ENCODE measurements at regions not wholly inside any gene's neighbourhood (a gene's known extent, or its start where the extent isn't known, plus 50 kb on each side); places are given as distances from the start of the nearest gene placed in this dataset.

- H3K9ac ChIP-seq (ENCODE audit: low read length), result no peak overlapping the region
- H3K27me3 Mint-ChIP-seq (ENCODE audit: low read depth, unreplicated experiment), result no peaks in the 10 kb centered on the region
Measured at GRCh38 chr4:60663769-60664168, 536.4 kb upstream of the ADGRL3 start.

GRCh38 chr4:60682901-60683300, 517.2 kb upstream of the ADGRL3 start:
- Mint-ChIP-seq H3K4me1 (ENCODE audit: low read depth, unreplicated experiment) (peaks cover 16% of the 10 kb centered on the region), H3K27me3 (ENCODE audit: low read depth, unreplicated experiment) (no peaks in the 10 kb centered on the region), H3K9me3 (ENCODE audit: unreplicated experiment) (no peaks in the 10 kb centered on the region), H3K27ac (ENCODE audit: unreplicated experiment) (peak overlapping the region; percentile 95), H3K36me3 (ENCODE audit: low read depth, unreplicated experiment) (no peaks in the 10 kb centered on the region), H3K4me3 (ENCODE audit: unreplicated experiment) (no peak overlapping the region)
- Histone ChIP-seq H4K20me1 (ENCODE audit: insufficient read depth, low read length) (no peaks in the 10 kb centered on the region), H3K4me3 (ENCODE audit: insufficient read depth, low read depth, low read length) (peak overlapping the region; percentile 37), H3K79me2 (ENCODE audit: insufficient read depth, low read length) (no peaks in the 10 kb centered on the region), H3K4me1 (ENCODE audit: insufficient read depth, low read length) (peaks cover 13% of the 10 kb centered on the region), H3K27ac (ENCODE audit: low read depth, low read length) (peak overlapping the region; percentile 100), H3K4me2 (ENCODE audit: low read length) (peak overlapping the region; percentile 80), H3K27me3 (ENCODE audit: insufficient read depth, low read length) (no peaks in the 10 kb centered on the region), H3K9me3 (ENCODE audit: insufficient read depth, low read depth, low read length) (no peaks in the 10 kb centered on the region), H2AFZ (ENCODE audit: low read depth, low read length) (no peak overlapping the region), H3K36me3 (ENCODE audit: insufficient read depth, low read length) (no peaks in the 10 kb centered on the region), H3K9ac (ENCODE audit: low read length) (peak overlapping the region; percentile 86)
- TF ChIP-seq EZH2 (IDR thresholded peaks at IDR 0.05; ENCODE audit: insufficient read depth, low read length), result no peak
- TF ChIP-seq, protein P1, sequence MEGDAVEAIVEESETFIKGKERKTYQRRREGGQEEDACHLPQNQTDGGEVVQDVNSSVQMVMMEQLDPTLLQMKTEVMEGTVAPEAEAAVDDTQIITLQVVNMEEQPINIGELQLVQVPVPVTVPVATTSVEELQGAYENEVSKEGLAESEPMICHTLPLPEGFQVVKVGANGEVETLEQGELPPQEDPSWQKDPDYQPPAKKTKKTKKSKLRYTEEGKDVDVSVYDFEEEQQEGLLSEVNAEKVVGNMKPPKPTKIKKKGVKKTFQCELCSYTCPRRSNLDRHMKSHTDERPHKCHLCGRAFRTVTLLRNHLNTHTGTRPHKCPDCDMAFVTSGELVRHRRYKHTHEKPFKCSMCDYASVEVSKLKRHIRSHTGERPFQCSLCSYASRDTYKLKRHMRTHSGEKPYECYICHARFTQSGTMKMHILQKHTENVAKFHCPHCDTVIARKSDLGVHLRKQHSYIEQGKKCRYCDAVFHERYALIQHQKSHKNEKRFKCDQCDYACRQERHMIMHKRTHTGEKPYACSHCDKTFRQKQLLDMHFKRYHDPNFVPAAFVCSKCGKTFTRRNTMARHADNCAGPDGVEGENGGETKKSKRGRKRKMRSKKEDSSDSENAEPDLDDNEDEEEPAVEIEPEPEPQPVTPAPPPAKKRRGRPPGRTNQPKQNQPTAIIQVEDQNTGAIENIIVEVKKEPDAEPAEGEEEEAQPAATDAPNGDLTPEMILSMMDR (IDR thresholded peaks at IDR 0.05; ENCODE audit: insufficient read depth, low read depth, low read length), result no peak
- no peak for FAIRE-seq
- DNase-seq (ENCODE audit: low read depth), result peak; percentile 59

More at GRCh38 chr4:60663769-60664168, 536.4 kb upstream of the ADGRL3 start:
- no peaks in the 10 kb centered on the region for H3K27me3 ChIP-seq (ENCODE audit: insufficient read depth, low read length)
- H3K4me2 ChIP-seq (ENCODE audit: low read length), result no peak overlapping the region
- no peaks in the 10 kb centered on the region for H3K36me3 Mint-ChIP-seq (ENCODE audit: low read depth, unreplicated experiment)
- no peak for FAIRE-seq
- no peak overlapping the region for H2AFZ ChIP-seq (ENCODE audit: low read depth, low read length)
- no peaks in the 10 kb centered on the region for H4K20me1 ChIP-seq (ENCODE audit: insufficient read depth, low read length)
- no peaks in the 10 kb centered on the region for H3K4me1 Mint-ChIP-seq (ENCODE audit: low read depth, unreplicated experiment)
- no peaks in the 10 kb centered on the region for H3K36me3 ChIP-seq (ENCODE audit: insufficient read depth, low read length)
- no peaks in the 10 kb centered on the region for H3K9me3 ChIP-seq (ENCODE audit: insufficient read depth, low read depth, low read length)
- H3K27ac Mint-ChIP-seq (ENCODE audit: unreplicated experiment), result no peak overlapping the region
- H3K4me3 ChIP-seq (ENCODE audit: insufficient read depth, low read depth, low read length), result no peak overlapping the region
- H3K4me1 ChIP-seq (ENCODE audit: insufficient read depth, low read length), result no peaks in the 10 kb centered on the region
- no peaks in the 10 kb centered on the region for H3K9me3 Mint-ChIP-seq (ENCODE audit: unreplicated experiment)
- no peak for TF ChIP-seq EZH2 (IDR thresholded peaks at IDR 0.05; ENCODE audit: insufficient read depth, low read length)
- TF ChIP-seq, protein P1 (IDR thresholded peaks at IDR 0.05; ENCODE audit: insufficient read depth, low read depth, low read length), result no peak
- DNase-seq (ENCODE audit: low read depth), result no peak
- no peak overlapping the region for H3K27ac ChIP-seq (ENCODE audit: low read depth, low read length)
- H3K79me2 ChIP-seq (ENCODE audit: insufficient read depth, low read length), result no peaks in the 10 kb centered on the region
- no peak overlapping the region for H3K4me3 Mint-ChIP-seq (ENCODE audit: unreplicated experiment)

DNA sequence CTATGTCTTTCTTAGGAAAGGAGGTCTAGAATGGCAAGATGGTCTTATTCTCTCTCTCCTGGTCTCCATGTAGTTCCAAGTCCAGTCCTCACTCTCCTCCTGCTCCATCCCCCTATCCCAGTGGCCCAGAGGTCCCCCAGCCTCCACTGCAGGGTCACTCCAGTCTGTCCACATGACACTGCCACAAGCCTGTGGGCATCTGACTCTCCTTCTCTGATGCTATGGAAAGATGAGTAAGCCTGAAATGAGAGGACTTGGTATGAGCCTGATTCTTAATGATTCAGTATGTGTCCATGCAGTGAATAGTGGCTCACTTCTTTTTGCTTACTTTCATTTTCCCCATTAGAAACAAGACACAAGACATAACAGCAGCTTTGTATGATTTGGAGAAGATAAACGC, 516.8 kb upstream of the ADGRL3 start:
- Mint-ChIP-seq H3K4me3 (ENCODE audit: unreplicated experiment) (peak overlapping the region; percentile 69), H3K36me3 (ENCODE audit: low read depth, unreplicated experiment) (no peaks in the 10 kb centered on the region), H3K9me3 (ENCODE audit: unreplicated experiment) (no peaks in the 10 kb centered on the region), H3K27ac (ENCODE audit: unreplicated experiment) (peak overlapping the region; percentile 95), H3K27me3 (ENCODE audit: low read depth, unreplicated experiment) (no peaks in the 10 kb centered on the region), H3K4me1 (ENCODE audit: low read depth, unreplicated experiment) (peaks cover 16% of the 10 kb centered on the region)
- Histone ChIP-seq H3K36me3 (ENCODE audit: insufficient read depth, low read length) (no peaks in the 10 kb centered on the region), H3K9me3 (ENCODE audit: insufficient read depth, low read depth, low read length) (no peaks in the 10 kb centered on the region), H3K9ac (ENCODE audit: low read length) (peak overlapping the region; percentile 86), H3K4me3 (ENCODE audit: insufficient read depth, low read depth, low read length) (peak overlapping the region; percentile 37), H3K27me3 (ENCODE audit: insufficient read depth, low read length) (no peaks in the 10 kb centered on the region), H3K4me1 (ENCODE audit: insufficient read depth, low read length) (peaks cover 13% of the 10 kb centered on the region), H2AFZ (ENCODE audit: low read depth, low read length) (peak overlapping the region; percentile 12), H4K20me1 (ENCODE audit: insufficient read depth, low read length) (no peaks in the 10 kb centered on the region), H3K79me2 (ENCODE audit: insufficient read depth, low read length) (no peaks in the 10 kb centered on the region), H3K27ac (ENCODE audit: low read depth, low read length) (peak overlapping the region; percentile 100), H3K4me2 (ENCODE audit: low read length) (peak overlapping the region; percentile 80)
- FAIRE-seq (peak; percentile 97), DNase-seq (ENCODE audit: low read depth) (peak; percentile 84)
- TF ChIP-seq EZH2 (IDR thresholded peaks at IDR 0.05; ENCODE audit: insufficient read depth, low read length), result no peak
- TF ChIP-seq, protein P1 (IDR thresholded peaks at IDR 0.05; ENCODE audit: insufficient read depth, low read depth, low read length), result no peak

All from astrocyte (in vitro differentiated cells and primary cell).